ENCODE measurements at regions not wholly inside any gene's neighbourhood (a gene's known extent, or its start where the extent isn't known, plus 50 kb on each side); places are given as distances from the start of the nearest gene placed in this dataset.

GRCh38 chr17:33945646-33946546 is 309.2 kb upstream of the CCL2 start:
- no peaks in the 10 kb centered on the region; the same call in 1 of the 2 replicates for H4K20me1 ChIP-seq (ENCODE audit: control insufficient read depth, insufficient read depth)
- H3K4me2 ChIP-seq (ENCODE audit: control insufficient read depth, insufficient read depth): no peak overlapping the region
- no peak for DNase-seq (ENCODE audit: low read depth, low spot score)
- BruUV-seq (replicated peaks): no TSS peak
- H3K4me1 ChIP-seq (ENCODE audit: control insufficient read depth, insufficient read depth, low read length): no peaks in the 10 kb centered on the region
- H3K36me3 ChIP-seq (ENCODE audit: control insufficient read depth in 2 of 2, insufficient read depth in 2 of 2, low read length in 1 of 2): no peaks in the 10 kb centered on the region
- H3K9me3 ChIP-seq (replicated peaks; ENCODE audit: control insufficient read depth, insufficient read depth, low read length): no peaks in the 10 kb centered on the region
- H3K27ac ChIP-seq (ENCODE audit: control insufficient read depth, insufficient read depth): no peak overlapping the region
- ChIA-PET POLR2A (no interaction called here), SMC1A (ENCODE audit: uncharacterized antibody, unreplicated experiment) (no interaction called here), RAD21 (ENCODE audit: unreplicated experiment) (no interaction called here), CTCF (interaction anchor here (1.5 kb wide), 1 partner anchor 201 kb away, joined by 3 read pairs; no protein-coding TSS in a partner anchor)
- FAIRE-seq: no peak
- H2AFZ ChIP-seq (ENCODE audit: control insufficient read depth, low read depth, low read length): no peak overlapping the region
- no peak for ATAC-seq
- H3K9ac ChIP-seq (ENCODE audit: control insufficient read depth, insufficient read depth, low read length): no peak overlapping the region
- 8% methylated on average over 6 of the region's 6 CpGs for WGBS (ENCODE audit: insufficient coverage, insufficient replicate concordance, low lambda C conversion rate, missing lambda C conversion rate)
- no peaks in the 10 kb centered on the region for H3K79me2 ChIP-seq (ENCODE audit: control insufficient read depth, insufficient read depth, low read length)
- in situ Hi-C loops (cut with MboI) (no loop called here), intact Hi-C loops (cut with micrococcal nuclease; ENCODE audit: unreplicated experiment) (no loop called here)
- peaks cover 2 to 5% of the 10 kb centered on the region in 2 experiments; a peak in 3 of 4 replicates for H3K27me3 ChIP-seq (replicated peaks in 1 of 2; ENCODE audit: control insufficient read depth in 2 of 2, insufficient read depth in 2 of 2, low read length in 1 of 2)
- no peak overlapping the region for H3K4me3 ChIP-seq
- TF ChIP-seq PML (IDR thresholded peaks at IDR 0.05; ENCODE audit: low read length): no peak
- no peak for TF ChIP-seq CHD2 (IDR thresholded peaks at IDR 0.05; ENCODE audit: borderline replicate concordance, low read depth, low read length)
- TF ChIP-seq MYC (IDR thresholded peaks at IDR 0.05; ENCODE audit: insufficient read depth, insufficient read length, insufficient replicate concordance, low read length, severe bottlenecking): no peak
- TF ChIP-seq IKZF2 (IDR thresholded peaks at IDR 0.05): no peak
- TF ChIP-seq GATAD2B (conservative IDR thresholded peaks at IDR 0.05; ENCODE audit: low read depth): no peak
- TF ChIP-seq, protein P1, sequence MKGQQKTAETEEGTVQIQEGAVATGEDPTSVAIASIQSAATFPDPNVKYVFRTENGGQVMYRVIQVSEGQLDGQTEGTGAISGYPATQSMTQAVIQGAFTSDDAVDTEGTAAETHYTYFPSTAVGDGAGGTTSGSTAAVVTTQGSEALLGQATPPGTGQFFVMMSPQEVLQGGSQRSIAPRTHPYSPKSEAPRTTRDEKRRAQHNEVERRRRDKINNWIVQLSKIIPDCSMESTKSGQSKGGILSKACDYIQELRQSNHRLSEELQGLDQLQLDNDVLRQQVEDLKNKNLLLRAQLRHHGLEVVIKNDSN (IDR thresholded peaks at IDR 0.05; ENCODE audit: borderline replicate concordance, extremely low read length, insufficient read depth, low read depth, low read length): no peak
- no peak for TF ChIP-seq CBX5 (IDR thresholded peaks at IDR 0.05; ENCODE audit: low read depth)
- TF ChIP-seq, protein P2, sequence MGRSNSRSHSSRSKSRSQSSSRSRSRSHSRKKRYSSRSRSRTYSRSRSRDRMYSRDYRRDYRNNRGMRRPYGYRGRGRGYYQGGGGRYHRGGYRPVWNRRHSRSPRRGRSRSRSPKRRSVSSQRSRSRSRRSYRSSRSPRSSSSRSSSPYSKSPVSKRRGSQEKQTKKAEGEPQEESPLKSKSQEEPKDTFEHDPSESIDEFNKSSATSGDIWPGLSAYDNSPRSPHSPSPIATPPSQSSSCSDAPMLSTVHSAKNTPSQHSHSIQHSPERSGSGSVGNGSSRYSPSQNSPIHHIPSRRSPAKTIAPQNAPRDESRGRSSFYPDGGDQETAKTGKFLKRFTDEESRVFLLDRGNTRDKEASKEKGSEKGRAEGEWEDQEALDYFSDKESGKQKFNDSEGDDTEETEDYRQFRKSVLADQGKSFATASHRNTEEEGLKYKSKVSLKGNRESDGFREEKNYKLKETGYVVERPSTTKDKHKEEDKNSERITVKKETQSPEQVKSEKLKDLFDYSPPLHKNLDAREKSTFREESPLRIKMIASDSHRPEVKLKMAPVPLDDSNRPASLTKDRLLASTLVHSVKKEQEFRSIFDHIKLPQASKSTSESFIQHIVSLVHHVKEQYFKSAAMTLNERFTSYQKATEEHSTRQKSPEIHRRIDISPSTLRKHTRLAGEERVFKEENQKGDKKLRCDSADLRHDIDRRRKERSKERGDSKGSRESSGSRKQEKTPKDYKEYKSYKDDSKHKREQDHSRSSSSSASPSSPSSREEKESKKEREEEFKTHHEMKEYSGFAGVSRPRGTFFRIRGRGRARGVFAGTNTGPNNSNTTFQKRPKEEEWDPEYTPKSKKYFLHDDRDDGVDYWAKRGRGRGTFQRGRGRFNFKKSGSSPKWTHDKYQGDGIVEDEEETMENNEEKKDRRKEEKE (IDR thresholded peaks at IDR 0.05): no peak
- TF ChIP-seq RB1 (IDR thresholded peaks at IDR 0.05; ENCODE audit: borderline replicate concordance): no peak
- no peak for TF ChIP-seq KDM1A (IDR thresholded peaks at IDR 0.05; ENCODE audit: borderline replicate concordance)
- no peak for TF ChIP-seq JUND (IDR thresholded peaks at IDR 0.05; ENCODE audit: low read depth, low read length)
- no peak for TF ChIP-seq NRF1 (conservative IDR thresholded peaks at IDR 0.05; ENCODE audit: low read depth, low read length)
- no peak for TF ChIP-seq CUX1 (IDR thresholded peaks at IDR 0.05; ENCODE audit: insufficient replicate concordance, low read depth, low read length)
- TF ChIP-seq CBFB (IDR thresholded peaks at IDR 0.05; ENCODE audit: low read depth): no peak

Data from GM12878 (cell line).